ENCODE measurements at regions not wholly inside any gene's neighbourhood (a gene's known extent, or its start where the extent isn't known, plus 50 kb on each side); places are given as distances from the start of the nearest gene placed in this dataset.
"Not testable (repeated sequence)": the region's sequence is repeated elsewhere in the genome, so short reads cannot be mapped to it uniquely, and the experiment has no call there.

DNA sequence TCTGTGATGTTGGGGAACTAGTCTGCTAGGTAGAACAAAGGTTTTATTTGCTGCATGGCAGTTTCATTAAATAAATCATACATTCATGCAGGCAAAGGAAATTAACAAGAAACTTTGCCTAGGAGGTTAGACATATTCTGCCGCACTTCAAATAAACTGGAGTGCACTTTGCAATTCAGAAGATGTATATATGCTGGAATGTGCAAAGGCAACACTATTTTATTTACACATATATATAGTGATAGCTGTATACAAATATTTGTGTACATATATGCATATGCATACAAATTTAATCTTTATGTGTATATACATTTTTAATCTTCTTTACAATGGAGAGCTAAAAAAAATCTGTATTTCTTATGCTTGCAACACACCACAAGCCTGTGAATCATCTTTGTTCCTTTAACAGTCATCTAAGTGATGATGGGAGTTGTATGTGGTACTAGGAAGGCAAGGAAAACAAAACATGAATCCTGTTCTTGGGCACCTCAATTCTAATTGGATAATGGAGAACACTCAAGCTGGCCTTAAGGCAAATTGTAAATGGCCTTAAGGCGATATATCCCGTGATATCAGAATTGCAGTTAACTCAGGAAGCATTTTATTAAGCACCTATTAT is 605.8 kb upstream of the CAMK1G start:
- DNase-seq: no peak

DNA sequence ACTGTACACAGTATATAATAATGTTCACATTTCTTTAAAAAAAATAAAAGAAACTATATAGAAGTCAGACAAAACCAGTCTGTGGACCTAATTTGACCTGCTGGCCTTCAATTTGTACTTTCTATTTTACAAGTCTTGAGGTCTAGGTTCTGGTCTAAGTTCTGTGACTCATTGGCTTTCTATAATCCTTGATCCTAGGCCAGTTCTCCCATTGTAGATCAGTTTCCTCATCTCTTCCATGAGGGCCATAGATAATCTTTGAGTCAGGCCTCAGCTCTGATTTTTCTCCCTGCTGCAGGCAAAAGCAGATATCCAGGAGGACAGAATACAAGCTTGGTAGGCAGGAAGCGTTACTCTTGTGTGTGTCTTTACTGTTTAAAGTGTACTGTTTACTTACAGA is 603.7 kb upstream of the CAMK1G start:
- DNase-seq: no peak

DNA sequence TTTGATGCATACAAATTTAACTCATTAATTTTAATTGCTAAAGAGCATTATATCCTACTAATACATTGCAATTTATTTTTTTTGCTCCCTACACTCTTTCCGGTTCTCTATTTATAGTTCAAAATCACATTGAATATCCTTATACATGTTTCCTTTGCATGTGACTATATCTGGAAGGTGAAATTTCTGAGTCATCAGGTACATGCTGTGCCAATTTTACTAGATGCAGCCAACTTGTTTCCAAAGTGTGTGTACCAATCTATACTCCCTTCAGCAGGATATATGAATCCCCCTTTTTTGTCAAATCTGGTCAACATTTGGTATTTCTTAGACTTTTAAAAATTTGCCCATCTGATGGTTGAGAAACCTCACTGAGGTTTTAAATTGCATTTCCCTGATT is 602.9 kb upstream of the CAMK1G start:
- no peak for DNase-seq

DNA sequence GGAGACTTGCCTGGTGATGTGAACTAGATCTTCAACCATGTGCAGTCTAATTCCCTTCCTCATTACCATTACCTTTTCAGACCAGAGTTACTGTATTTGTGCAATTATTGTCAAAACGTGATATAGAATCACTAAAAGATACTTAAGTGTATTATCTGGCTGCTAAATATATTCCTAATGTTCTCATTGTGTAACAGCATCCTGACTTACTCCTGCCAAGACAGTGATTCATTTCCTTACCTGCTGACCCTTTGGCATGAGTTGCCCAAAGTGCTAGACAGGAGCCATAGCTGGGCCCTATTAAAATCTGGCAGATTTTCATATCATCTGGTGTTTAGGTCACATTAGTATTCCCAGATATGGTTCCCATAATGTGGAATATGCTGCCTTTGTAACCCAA is 598.3 kb upstream of the CAMK1G start:
- no peak for DNase-seq

DNA sequence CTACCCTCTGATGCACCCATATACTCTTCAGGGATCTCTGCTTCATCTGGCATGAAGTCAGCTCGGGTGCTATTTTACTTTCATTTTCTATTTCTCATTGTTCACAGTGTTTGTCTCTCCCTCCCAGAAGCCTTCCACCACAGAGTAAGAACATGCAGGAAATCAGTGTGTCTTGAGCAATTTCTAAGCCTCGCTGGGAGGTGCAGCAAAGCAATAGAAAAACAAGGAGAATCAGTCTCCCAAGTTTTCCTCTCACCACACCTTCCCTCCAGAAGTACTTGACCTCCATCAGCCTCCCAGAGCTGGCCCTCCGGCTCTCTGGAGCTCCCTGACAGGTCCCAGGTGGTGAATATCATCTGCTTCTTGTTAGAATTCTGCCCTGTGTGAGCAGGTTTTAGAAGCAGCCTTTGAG is 594.7 kb upstream of the CAMK1G start:
- DNase-seq: peak; percentile 41

DNA sequence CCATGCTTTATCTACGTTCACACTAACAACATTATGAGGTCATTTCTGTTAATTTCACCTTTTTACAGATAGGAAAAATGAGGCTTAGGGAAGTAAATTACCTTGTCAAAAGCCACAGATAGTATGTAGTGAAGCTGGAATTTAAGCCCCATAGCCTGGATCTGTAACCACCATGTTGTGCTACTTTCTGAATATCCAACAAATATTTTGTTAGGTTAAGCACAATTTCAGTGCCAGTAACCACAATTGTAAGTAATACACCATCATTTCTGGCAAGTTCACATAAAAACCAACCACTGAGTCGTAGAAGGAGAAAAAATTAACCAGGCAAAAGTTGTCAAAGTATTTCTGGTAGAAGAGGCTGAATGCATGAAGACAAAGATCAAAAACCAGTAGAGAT is 593.1 kb upstream of the CAMK1G start:
- no peak for DNase-seq

DNA sequence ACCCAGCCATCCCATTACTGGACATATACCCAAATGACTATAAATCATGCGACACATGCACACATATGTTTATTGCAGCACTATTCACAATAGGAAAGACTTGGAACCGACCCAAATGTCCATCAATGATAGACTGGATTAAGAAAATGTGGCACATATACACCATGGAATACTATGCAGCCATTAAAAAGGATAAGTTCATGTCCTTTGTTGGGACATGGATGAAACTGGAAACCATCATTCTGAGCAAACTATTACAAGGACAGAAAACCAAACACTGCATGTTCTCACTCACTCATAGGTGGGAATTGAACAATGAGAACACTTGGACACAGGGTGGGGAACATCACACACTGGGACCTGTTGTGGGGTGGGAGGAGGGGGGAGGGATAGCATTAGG is 586.5 kb upstream of the CAMK1G start:
- DNase-seq: not testable (repeated sequence)

DNA sequence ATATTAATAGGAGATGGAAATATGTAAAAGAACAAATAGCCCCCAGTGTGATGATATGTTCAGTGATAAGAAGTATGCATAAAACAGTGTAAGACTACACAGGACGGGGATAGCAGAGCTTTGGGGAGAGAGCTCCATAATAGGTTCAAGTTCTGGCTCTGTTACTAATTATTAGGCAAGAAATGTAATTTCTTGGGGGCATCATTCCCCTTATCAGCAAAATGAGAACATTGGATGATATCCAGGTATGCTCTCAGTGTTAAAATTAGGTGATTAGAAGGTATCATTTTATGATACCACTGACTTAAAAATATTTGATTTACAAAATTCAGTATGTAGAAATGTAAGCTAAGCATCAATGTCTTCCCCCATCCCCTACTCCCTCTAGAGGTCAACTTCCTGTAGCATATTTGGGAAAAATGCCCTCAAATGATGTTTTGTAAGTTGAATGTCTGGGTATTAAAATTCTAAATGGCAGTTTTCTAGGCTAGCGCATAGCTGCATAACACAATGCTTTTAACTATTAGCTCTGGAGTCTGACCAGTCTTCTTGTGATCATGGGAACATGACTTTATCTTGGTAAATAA is 585.7 kb upstream of the CAMK1G start:
- DNase-seq: no peak

DNA sequence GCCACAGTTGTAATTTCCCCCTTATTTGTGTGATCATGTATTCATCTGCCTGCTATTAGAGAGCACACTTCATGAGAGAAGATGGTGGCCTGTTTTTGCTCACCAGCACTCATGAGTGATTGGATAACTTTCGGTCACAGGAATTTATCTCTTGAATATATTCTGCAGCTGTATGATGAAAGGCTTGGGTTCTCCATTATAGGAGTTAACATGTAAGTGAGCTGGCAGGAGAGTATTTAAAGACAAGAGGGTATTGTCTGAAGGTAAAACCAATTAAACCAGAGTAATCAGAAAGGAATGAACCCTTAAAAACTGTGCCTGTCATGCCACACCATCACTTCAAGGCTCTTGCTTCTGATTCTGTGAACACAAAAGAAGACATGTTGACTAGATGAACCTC is 574.9 kb upstream of the CAMK1G start:
- no peak for DNase-seq

DNA sequence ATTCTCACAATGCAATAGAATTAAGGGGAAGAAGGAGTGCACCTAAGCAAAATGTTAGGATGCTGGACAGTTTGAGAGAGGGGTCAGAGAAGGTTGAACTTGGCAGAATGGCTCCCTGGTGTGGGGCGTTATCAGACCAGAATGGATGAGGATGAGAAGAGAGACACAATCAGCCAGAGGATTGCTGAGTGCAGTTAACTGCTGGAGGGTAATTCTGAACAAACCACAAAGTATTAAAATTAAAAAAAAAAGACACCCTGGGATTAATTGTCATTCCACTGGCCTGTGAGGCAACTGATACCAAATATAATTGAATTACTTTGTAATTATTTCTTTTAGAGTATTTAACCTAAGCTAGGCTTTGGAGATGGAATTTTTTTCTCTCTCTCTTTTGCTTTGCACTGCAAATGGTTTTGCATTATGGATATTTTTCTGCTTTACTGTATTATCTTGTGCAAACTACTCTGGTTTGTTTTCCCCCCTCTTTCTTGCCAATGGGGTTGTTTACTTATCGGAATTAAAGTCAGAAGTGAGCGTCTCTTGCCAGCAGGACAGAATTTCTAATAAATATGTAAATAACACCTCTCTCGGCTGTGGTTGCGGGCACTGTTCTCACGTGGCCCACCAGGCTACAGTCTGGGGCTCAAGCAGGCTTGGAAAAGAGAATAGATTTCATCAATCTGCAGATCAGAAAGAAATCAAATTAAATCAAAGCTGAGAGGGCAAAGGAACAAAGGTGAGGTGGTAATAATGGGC is 572.9 kb upstream of the CAMK1G start:
- no peak for DNase-seq

DNA sequence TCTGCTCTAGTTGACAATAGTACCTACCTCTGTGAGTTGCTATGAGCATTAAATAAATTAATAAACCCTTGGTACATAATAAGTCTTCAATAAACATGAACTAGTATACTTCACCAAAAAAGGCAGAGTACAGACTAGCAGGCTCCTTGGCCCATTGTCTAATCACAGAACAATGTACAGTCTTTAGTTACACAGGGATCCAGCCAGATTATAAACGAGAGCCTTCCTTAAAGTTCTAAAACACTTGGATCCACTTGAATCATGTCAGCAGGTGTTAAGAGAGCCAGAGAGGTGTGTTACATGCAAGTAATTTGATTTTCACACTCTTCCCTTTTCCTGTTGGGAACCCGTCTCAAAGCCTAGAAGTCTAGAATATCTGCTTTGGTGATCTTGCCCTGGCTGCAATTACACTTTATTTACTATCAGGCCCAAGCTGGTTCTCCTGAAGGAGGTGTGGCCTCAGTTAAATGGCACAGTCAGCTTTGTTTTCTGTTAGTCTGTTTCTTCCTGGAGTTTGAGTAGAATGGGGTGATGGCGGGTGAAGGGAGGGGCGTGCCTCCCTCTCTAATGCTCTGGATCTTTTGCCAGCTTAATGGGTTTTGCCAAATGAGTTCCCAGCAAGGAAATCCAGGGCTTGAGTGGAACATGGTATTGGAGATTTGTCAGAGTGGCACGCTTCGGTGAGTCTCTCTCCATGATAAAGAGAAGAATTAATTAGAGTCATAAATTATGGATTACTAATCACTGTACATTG is 570.9 kb upstream of the CAMK1G start:
- DNase-seq: peak; percentile 99

DNA sequence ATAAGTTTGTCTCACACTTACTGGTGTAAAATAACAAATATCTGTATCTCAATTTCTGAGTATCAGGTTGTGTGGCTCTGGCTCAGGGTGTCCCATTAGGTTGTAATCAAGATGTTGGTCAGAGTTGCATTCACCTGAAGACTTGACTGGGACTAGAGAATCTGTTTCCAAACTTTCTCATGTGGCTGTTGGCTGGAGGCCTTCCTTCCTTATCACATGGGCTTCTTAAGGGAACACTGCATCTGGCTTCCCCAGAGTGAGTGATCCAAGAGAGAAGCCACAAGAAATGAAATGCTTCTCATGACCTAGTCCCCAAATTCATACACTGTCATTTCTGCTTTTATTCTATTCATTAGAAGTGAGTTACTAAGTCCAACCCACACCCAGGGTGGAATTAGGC is 568.4 kb upstream of the CAMK1G start:
- DNase-seq: no peak

DNA sequence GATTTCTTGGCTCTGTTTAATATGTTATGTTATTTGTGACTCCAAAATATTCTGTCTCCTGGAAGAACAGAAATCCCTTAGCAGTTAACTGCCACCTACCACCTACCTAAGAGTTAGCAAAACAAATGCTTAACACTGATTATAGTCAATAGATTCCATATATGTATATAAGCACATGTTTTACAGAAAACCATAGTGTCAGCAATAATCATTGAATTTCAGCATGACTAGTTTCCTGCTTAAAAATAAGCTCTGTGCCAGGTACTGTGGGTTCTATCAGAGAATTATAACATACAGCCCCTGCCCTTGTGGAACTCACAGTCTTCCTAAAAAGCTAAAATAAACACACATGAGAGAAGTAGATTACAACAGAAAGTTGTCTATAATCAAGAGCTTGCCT is 561.9 kb upstream of the CAMK1G start:
- DNase-seq: no peak

DNA sequence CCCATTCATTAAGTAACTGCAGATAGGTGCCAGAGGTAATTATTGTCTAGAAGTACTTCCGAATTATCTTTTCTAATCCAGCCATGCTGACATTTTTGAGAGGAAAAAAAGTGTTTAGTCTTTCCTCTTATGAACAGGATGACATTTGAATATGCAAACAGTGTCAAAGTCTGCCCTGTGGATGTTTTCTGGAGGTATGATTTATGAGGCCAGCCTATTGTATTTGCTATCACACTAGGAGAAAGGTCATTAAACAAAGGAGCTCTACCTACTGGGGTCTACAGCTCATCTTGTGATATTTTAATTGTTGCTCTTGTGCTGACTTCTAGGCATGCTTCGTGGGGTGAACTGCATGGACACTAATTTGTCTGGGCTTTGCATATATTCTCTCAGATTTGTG is 559.7 kb upstream of the CAMK1G start:
- no peak for DNase-seq

DNA sequence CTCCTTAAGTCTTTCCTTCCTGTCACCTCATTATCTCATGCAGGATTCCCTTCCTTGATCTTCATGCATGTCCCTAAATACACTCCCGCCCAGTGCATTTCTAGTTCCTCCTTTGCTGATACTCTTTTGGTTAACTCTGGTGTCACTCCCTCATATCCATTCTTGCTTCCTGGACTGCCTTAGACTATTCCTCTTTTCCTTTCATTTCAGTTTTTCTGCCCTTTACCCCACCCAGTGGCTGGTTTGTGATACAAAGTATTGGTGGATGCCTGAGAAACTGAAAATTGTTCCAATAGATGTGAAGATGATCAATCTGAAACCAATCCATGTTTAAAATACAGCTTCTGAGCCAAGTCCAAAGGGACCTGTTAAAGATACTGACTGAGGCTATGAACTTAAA is 553.8 kb upstream of the CAMK1G start:
- no peak for DNase-seq

DNA sequence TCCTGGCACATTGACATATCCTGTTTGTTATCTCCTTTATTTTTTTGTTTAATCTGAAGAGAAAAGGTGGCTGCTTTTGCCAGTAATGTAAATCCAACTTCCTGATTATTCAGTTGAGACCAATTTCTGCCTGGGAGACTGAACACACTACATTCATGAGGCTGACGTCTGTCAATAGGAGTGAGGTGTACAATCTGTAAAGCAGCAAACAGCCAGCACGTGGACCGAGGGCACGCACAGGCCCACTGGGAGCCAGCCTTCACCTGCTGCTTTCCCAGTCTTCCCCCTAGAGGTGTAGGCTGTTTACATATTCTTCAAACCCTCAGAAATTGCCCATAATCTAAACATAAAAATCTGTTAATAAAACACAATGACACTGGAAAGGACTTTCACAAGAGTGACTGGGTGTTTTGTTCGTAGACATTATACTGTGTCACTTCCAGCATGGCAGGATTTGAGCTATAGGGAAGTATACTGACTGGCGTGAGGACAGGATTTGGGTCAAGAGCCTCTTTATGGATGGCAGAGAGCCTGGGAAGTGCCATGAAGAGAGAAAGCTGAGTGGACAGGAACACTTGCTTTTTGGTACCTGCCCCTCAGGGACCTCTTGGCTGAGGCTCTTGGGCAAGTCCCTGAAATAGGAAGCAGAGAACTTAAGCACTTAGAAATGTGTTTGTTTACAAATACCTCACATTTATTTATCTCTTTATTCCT is 552.9 kb upstream of the CAMK1G start:
- DNase-seq: peak; percentile 87

DNA sequence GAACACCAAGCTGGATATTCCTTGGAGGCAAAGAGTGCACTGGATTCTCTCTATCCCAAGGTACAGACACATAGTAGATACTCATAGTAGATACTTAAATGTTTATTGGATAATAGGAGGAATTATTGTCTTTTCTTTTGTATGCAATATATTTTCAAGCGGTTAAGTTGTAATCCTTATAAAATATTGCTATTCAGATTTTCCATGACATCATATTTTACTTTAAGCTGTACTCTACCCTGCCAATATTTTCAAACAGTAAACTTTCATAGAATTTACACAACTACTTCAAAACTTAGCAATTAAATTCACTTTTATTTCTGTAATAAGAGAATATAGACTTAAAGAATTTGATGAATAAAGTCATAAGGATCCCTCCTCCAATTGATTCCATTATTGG is 546.5 kb upstream of the CAMK1G start:
- DNase-seq: no peak

DNA sequence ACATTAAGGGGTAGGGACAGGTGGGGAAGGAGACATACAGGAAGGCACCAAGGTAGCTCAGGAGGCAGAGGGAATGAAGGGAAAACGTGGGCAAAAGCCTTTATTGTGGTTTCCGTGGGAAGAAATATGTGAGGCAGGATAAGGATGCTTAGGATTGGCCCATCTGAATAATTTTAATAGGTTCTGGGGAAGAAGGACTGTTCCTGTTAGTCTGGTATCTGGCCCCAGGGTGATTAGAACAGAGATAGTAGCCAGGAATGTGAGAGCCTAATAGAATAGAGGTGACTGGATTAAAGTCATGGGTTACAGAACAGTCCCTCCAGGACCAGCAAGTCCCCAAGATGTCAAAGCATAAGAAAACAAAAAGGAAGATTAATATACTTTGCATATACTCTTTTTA is 545.2 kb upstream of the CAMK1G start:
- DNase-seq: no peak

DNA sequence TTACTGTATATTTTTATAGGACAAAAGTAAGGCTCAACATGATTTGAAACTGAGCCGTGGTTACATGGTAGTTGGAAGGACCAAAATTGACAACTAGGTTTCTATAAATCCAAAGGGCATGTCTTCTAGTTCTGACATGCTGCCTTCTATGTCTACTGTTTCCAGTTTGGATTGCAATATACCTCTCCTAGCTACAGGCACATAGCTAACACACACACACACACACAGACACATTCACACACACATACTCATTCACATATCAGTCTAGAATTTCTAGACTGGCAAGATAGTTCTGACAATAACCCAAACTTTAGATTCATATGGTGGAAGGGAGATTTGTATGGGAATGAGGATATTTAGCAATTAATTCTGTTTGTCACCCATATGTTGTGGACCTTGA is 544.8 kb upstream of the CAMK1G start:
- DNase-seq: no peak

DNA sequence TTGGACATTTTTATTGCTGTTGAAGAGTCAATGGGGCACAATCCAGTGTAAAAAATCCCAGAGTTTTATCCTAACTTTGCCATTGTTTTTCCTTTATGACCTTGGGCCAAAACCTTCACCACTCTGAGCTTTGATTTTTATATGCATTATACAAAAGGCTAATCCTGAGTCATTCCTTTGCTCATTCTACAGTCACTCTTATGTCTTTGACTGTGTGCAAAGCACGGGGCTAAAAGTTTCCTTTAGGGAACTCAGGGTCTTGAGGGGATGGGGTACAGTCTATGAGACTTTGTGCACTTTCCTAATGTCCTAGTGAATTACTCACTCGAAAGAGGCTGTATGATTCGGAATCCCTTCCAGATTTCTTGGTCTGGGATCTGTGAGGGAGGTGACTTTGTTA is 543.2 kb upstream of the CAMK1G start:
- no peak for DNase-seq

DNA sequence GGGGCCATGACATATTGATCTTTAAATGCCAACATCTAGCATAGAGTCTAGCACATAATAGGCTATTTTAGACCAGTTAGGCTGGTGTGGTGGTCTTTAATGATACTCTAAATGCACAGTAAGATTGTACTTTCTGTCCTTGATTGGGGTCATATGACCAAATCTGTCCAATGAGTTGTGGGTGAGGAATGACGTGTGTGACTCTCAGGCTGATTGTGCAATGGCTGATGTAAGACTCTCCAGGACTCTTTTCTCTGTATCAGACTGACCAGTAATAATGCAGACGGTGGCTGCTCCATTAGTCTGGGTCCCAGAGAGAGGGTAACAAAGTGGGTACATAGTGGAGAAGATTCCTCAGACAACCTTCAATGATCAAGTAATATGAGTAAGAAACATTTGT is 541.6 kb upstream of the CAMK1G start:
- DNase-seq: no peak

DNA sequence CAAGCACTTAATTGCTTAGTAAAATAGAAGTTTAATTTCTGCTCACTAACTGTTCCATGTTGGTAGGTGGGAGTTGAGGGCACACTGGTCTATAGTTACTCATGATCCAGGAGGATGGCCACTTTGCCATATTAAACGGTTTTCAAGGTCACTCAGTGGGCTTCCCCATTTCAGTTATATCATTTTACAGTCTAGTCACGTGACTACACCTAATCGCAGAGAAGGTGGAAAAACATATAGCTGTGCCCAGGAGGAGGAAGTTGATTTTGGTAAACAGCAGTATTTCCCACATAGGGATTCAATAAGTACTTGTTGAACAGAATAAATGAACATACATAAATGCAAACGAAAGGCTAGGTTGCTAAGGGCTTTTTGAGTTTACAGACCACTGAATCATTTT is 541.1 kb upstream of the CAMK1G start:
- no peak for DNase-seq

Measured in DMS79 (cell line).